ENCODE measurements at regions not wholly inside any gene's neighbourhood (a gene's known extent, or its start where the extent isn't known, plus 50 kb on each side); places are given as distances from the start of the nearest gene placed in this dataset.

GRCh38 chr19:30229525-30230174 lies 142.5 kb upstream of the ZNF536 start:
- TF ChIP-seq TAF1 (IDR thresholded peaks at IDR 0.05; ENCODE audit: borderline replicate concordance, low read depth, low read length) (no peak), EZH2phosphoT487 (IDR thresholded peaks at IDR 0.05; ENCODE audit: borderline replicate concordance, low read depth) (no peak), SIN3A (IDR thresholded peaks at IDR 0.05; ENCODE audit: borderline replicate concordance, low read depth, low read length) (no peak), REST (IDR thresholded peaks at IDR 0.05; ENCODE audit: low read depth, low read length) (no peak), POLR2AphosphoS5 (IDR thresholded peaks at IDR 0.05; ENCODE audit: low read depth, low read length) (no peak), PBX3 (IDR thresholded peaks at IDR 0.05) (no peak), FOXM1 (IDR thresholded peaks at IDR 0.05; ENCODE audit: low read depth) (no peak), GABPA (IDR thresholded peaks at IDR 0.05; ENCODE audit: low read depth) (no peak), YY1 (IDR thresholded peaks at IDR 0.05; ENCODE audit: low read depth) (no peak), JUND (IDR thresholded peaks at IDR 0.05) (no peak), EP300 (IDR thresholded peaks at IDR 0.05; ENCODE audit: borderline replicate concordance in 1 of 2, low read depth in 1 of 2, low read length in 1 of 2) (no peak), CHD2 (IDR thresholded peaks at IDR 0.05; ENCODE audit: low read length, partially characterized antibody) (peak; percentile 6)
- TF ChIP-seq, protein P1, sequence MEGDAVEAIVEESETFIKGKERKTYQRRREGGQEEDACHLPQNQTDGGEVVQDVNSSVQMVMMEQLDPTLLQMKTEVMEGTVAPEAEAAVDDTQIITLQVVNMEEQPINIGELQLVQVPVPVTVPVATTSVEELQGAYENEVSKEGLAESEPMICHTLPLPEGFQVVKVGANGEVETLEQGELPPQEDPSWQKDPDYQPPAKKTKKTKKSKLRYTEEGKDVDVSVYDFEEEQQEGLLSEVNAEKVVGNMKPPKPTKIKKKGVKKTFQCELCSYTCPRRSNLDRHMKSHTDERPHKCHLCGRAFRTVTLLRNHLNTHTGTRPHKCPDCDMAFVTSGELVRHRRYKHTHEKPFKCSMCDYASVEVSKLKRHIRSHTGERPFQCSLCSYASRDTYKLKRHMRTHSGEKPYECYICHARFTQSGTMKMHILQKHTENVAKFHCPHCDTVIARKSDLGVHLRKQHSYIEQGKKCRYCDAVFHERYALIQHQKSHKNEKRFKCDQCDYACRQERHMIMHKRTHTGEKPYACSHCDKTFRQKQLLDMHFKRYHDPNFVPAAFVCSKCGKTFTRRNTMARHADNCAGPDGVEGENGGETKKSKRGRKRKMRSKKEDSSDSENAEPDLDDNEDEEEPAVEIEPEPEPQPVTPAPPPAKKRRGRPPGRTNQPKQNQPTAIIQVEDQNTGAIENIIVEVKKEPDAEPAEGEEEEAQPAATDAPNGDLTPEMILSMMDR (IDR thresholded peaks at IDR 0.05) = no peak
- TF ChIP-seq, protein P2, sequence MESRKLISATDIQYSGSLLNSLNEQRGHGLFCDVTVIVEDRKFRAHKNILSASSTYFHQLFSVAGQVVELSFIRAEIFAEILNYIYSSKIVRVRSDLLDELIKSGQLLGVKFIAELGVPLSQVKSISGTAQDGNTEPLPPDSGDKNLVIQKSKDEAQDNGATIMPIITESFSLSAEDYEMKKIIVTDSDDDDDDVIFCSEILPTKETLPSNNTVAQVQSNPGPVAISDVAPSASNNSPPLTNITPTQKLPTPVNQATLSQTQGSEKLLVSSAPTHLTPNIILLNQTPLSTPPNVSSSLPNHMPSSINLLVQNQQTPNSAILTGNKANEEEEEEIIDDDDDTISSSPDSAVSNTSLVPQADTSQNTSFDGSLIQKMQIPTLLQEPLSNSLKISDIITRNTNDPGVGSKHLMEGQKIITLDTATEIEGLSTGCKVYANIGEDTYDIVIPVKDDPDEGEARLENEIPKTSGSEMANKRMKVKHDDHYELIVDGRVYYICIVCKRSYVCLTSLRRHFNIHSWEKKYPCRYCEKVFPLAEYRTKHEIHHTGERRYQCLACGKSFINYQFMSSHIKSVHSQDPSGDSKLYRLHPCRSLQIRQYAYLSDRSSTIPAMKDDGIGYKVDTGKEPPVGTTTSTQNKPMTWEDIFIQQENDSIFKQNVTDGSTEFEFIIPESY (IDR thresholded peaks at IDR 0.05; ENCODE audit: borderline replicate concordance, low read depth) = no peak

Data from SK-N-SH (cell line).